Chondrocyte (in vitro differentiated cells): ENCODE measurements at regions not wholly inside any gene's neighbourhood (a gene's known extent, or its start where the extent isn't known, plus 50 kb on each side); places are given as distances from the start of the nearest gene placed in this dataset.

Experiments used
- DNase-seq: peaks from one replicate; pipeline ENCODE4 v3.0.0; 2021; ENCODE audit warnings: mixed read lengths, low spot score
- H3K27ac Mint-ChIP-seq: one replicate; pipeline ENCODE4 v1.8.0; 2021; ENCODE audit warnings: mild to moderate bottlenecking, moderate library complexity, mixed read lengths; ENCODE audit not compliant: unreplicated experiment
- H3K27me3 Mint-ChIP-seq: 2 replicates; pipeline ENCODE4 v1.8.0; 2021; ENCODE audit warnings: low read depth, mixed read lengths
- H3K36me3 Mint-ChIP-seq: 2 replicates; pipeline ENCODE4 v1.8.0; 2021; ENCODE audit warnings: low read depth, mixed read lengths
- H3K4me1 Mint-ChIP-seq: 2 replicates; pipeline ENCODE4 v1.8.0; 2021; ENCODE audit warnings: low read depth, mild to moderate bottlenecking, mixed read lengths
- H3K4me3 Mint-ChIP-seq: one replicate; pipeline ENCODE4 v1.8.0; 2021; ENCODE audit warnings: mild to moderate bottlenecking, moderate library complexity, mixed read lengths; ENCODE audit not compliant: unreplicated experiment
- H3K9me3 Mint-ChIP-seq: 2 replicates; pipeline ENCODE4 v1.8.0; 2021; ENCODE audit warnings: low read depth, mixed read lengths
- TF ChIP-seq, protein P1 (sequence below): fragments of 200-600 bp; sonication (generic); IDR thresholded peaks from 2 replicates; pipeline ENCODE4 v1.5.0; 2021; ENCODE audit warnings: antibody characterized with exemption, mild to moderate bottlenecking, moderate library complexity

DNA sequence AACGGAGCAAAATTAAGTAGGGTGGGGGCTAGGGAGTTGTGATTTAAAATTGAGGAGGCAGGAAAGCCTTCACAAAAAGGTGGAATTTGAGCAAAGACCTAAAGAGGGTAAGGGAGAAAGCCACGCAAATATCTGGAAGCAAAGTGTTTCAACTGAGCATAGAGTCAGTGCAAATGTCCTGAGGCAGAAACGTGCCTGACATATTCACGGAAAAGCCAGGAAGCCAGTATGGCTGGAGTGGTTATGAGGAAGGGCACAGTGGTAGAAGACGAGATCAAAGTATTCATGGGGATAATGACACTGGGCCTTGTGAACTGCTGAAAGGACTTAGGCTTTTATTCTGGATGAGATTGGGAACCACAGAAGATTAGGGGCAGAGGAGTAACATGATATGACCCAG, 268.4 kb downstream of the MAN2A1 start:
- no peak overlapping the region for H3K4me3 Mint-ChIP-seq
- H3K27ac Mint-ChIP-seq: no peak overlapping the region
- DNase-seq: no peak
- TF ChIP-seq, protein P1, sequence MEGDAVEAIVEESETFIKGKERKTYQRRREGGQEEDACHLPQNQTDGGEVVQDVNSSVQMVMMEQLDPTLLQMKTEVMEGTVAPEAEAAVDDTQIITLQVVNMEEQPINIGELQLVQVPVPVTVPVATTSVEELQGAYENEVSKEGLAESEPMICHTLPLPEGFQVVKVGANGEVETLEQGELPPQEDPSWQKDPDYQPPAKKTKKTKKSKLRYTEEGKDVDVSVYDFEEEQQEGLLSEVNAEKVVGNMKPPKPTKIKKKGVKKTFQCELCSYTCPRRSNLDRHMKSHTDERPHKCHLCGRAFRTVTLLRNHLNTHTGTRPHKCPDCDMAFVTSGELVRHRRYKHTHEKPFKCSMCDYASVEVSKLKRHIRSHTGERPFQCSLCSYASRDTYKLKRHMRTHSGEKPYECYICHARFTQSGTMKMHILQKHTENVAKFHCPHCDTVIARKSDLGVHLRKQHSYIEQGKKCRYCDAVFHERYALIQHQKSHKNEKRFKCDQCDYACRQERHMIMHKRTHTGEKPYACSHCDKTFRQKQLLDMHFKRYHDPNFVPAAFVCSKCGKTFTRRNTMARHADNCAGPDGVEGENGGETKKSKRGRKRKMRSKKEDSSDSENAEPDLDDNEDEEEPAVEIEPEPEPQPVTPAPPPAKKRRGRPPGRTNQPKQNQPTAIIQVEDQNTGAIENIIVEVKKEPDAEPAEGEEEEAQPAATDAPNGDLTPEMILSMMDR: no peak
- H3K36me3 Mint-ChIP-seq: no peaks in the 10 kb centered on the region
- H3K27me3 Mint-ChIP-seq: no peaks in the 10 kb centered on the region
- H3K4me1 Mint-ChIP-seq: no peaks in the 10 kb centered on the region
- no peaks in the 10 kb centered on the region for H3K9me3 Mint-ChIP-seq

- Mint-ChIP-seq H3K27me3 (no peaks in the 10 kb centered on the region), H3K4me1 (no peaks in the 10 kb centered on the region), H3K9me3 (no peaks in the 10 kb centered on the region), H3K4me3 (no peak overlapping the region), H3K27ac (no peak overlapping the region), H3K36me3 (no peaks in the 10 kb centered on the region)
- DNase-seq: no peak
- TF ChIP-seq, protein P1: no peak
Observed at GRCh38 chr5:109959652-109960051, 269.9 kb downstream of the MAN2A1 start.

DNA sequence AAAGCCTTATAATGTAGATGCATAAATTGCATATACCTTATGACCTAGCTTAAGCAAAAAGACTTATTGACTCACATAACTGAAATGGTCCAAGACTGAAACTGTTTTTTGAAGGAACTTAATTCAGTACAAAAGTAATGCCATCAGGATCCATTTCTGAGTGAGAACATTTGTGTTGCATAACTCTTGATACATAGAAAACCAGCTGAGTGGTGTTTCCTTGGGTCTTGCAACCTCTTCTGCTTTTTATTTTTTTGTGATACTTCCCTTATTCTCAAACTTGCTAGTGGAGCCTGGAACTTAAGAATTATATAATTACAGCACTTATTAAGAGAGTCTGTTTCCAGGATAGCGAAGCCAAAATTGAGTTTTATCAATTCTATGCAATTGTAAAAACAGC, 272.0 kb downstream of the MAN2A1 start:
- TF ChIP-seq, protein P1: no peak
- Mint-ChIP-seq H3K4me1 (no peaks in the 10 kb centered on the region), H3K27ac (no peak overlapping the region), H3K9me3 (no peaks in the 10 kb centered on the region), H3K4me3 (no peak overlapping the region), H3K27me3 (no peaks in the 10 kb centered on the region), H3K36me3 (no peaks in the 10 kb centered on the region)
- DNase-seq: no peak

DNA sequence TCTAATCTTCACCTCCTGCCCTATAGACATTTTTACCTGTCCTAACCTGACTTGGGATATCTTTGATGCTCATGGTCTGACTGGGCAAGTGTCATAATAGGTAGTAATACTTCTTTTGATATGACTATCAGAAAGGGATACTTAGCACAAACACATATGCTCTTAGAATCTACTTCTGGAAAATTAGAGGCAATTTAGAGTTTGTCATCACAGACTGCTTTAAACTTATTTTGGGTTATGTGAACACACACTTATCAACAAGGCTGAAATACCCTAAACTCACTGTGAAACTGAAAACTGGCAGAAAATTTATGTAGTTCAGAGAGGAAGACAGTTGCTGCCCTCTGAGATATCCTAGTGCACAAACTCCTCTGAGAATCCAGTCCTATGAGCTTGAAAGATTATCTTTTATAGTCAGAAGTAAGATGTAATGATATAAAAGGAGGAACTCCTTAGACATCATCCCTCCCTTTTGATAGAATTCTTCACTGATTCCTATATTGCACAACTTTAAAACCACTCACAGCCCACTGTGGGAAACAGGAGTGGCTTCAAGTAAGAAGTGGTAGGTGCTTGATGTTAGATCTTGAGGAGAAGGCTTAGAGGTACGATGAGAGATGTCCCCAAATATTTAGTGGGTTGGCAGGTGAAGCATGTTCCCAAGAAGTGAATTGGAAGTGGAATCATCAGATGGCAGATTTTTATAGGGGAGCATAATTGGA, 273.3 kb downstream of the MAN2A1 start:
- TF ChIP-seq, protein P1: no peak
- no peaks in the 10 kb centered on the region for H3K4me1 Mint-ChIP-seq
- H3K9me3 Mint-ChIP-seq: no peaks in the 10 kb centered on the region
- no peak overlapping the region for H3K27ac Mint-ChIP-seq
- DNase-seq: no peak
- H3K36me3 Mint-ChIP-seq: no peaks in the 10 kb centered on the region
- no peaks in the 10 kb centered on the region for H3K27me3 Mint-ChIP-seq
- no peak overlapping the region for H3K4me3 Mint-ChIP-seq

- no peak overlapping the region for H3K4me3 Mint-ChIP-seq
- TF ChIP-seq, protein P1: no peak
- no peaks in the 10 kb centered on the region for H3K4me1 Mint-ChIP-seq
- H3K36me3 Mint-ChIP-seq: no peaks in the 10 kb centered on the region
- H3K9me3 Mint-ChIP-seq: no peaks in the 10 kb centered on the region
- no peaks in the 10 kb centered on the region for H3K27me3 Mint-ChIP-seq
- DNase-seq: no peak
- no peak overlapping the region for H3K27ac Mint-ChIP-seq
Observed at GRCh38 chr5:109964136-109964535, 274.4 kb downstream of the MAN2A1 start.
